ENCODE measurements at regions not wholly inside any gene's neighbourhood (a gene's known extent, or its start where the extent isn't known, plus 50 kb on each side); places are given as distances from the start of the nearest gene placed in this dataset.

DNA sequence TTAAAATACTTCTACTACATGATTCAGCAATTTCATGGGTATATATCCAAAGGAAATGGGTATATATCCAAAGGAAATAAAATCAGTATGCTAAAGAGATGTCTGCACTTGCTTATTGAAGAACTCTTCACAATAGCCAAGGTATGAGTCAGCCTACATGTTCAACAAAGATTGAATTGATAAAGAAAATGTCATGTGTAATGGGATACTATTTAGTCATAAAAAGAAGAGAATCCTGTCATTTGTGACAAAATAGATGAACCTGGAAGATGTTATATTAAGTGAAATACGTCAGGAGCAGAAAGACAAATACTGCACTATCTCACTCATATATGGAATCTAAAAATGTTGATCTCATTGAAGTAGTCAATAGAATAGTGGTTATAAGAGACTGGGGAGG is 944.5 kb upstream of the CTNND2 start:
- no peak overlapping the region for H3K27ac ChIP-seq (ENCODE audit: low read length)
- no peak for ATAC-seq (replicated peaks in 1 of 4)
- no peaks in the 10 kb centered on the region for H3K27me3 ChIP-seq (replicated peaks in 1 of 2; ENCODE audit: control insufficient read depth in 2 of 2, extremely low read depth in 1 of 2, insufficient read depth in 2 of 2, low read length in 1 of 2)
- no peaks in the 10 kb centered on the region for H3K27me3 Mint-ChIP-seq
- H3K9me3 ChIP-seq = no peaks in the 10 kb centered on the region
- no peaks in the 10 kb centered on the region for H3K36me3 ChIP-seq (ENCODE audit: control insufficient read depth in 2 of 2, extremely low read depth in 1 of 2, insufficient read depth in 1 of 2, low read length in 1 of 2)
- WGBS (ENCODE audit: insufficient coverage) = no CpG with 5 or more reads among the region's 1 CpG
- no peaks in the 10 kb centered on the region for H3K4me1 Mint-ChIP-seq
- peaks cover 13 to 17% (median 15%) of the 10 kb centered on the region in 3 donors for H3K9me3 Mint-ChIP-seq
- H3K4me1 ChIP-seq (ENCODE audit: control insufficient read depth in 1 of 2, extremely low read depth in 1 of 2, insufficient read depth in 2 of 2, low read length in 2 of 2) = peaks cover 0 to 2% of the 10 kb centered on the region in 2 experiments
- no peak overlapping the region for H3K4me3 Mint-ChIP-seq
- H3K4me3 ChIP-seq (ENCODE audit: control insufficient read depth in 1 of 2, extremely low read depth in 1 of 2, low read length in 1 of 2) = no peak overlapping the region
- ChIA-PET POLR2A (no interaction called here), CTCF (interaction anchor here in 1 of 2 donors (0.6 kb wide), 1 partner anchor 10 kb away, joined by 3 read pairs; no protein-coding TSS in a partner anchor)
- no peaks in the 10 kb centered on the region for H3K36me3 Mint-ChIP-seq
- DNase-seq = no peak
- H3K27ac Mint-ChIP-seq = no peak overlapping the region

- ATAC-seq (replicated peaks in 1 of 4) (no peak), DNase-seq (peak in 1 of 35 experiments; percentile 0)
- Histone ChIP-seq H3K27me3 (replicated peaks in 1 of 2; ENCODE audit: control insufficient read depth in 2 of 2, extremely low read depth in 1 of 2, insufficient read depth in 2 of 2, low read length in 1 of 2) (no peaks in the 10 kb centered on the region), H3K4me3 (ENCODE audit: control insufficient read depth in 1 of 2, extremely low read depth in 1 of 2, low read length in 1 of 2) (no peak overlapping the region), H3K36me3 (ENCODE audit: control insufficient read depth in 2 of 2, extremely low read depth in 1 of 2, insufficient read depth in 1 of 2, low read length in 1 of 2) (no peaks in the 10 kb centered on the region), H3K9me3 (no peaks in the 10 kb centered on the region), H3K27ac (ENCODE audit: low read length) (no peak overlapping the region), H3K4me1 (ENCODE audit: control insufficient read depth in 1 of 2, extremely low read depth in 1 of 2, insufficient read depth in 2 of 2, low read length in 2 of 2) (peaks cover 0 to 2% of the 10 kb centered on the region in 2 experiments)
- Mint-ChIP-seq H3K4me1 (no peaks in the 10 kb centered on the region), H3K36me3 (no peaks in the 10 kb centered on the region), H3K27ac (no peak overlapping the region), H3K9me3 (peaks cover 5 to 13% (median 11%) of the 10 kb centered on the region in 3 donors), H3K4me3 (no peak overlapping the region), H3K27me3 (no peaks in the 10 kb centered on the region)
- POLR2A ChIA-PET = no interaction called here
- WGBS (ENCODE audit: insufficient coverage) = 79% methylated on average over 5 of the region's 5 CpGs
- CTCF ChIA-PET = no interaction called here
Observed at GRCh38 chr5:12845549-12846159, 941.4 kb upstream of the CTNND2 start.

- H3K4me1 Mint-ChIP-seq = no peaks in the 10 kb centered on the region
- 80% methylated on average over 2 of the region's 4 CpGs for WGBS (ENCODE audit: insufficient coverage)
Observed at GRCh38 chr5:12840972-12841371, 936.7 kb upstream of the CTNND2 start.

GRCh38 chr5:12837592-12837991 is 933.3 kb upstream of the CTNND2 start:
- H3K27ac Mint-ChIP-seq = no peak overlapping the region
- 96% methylated on average over 4 of the region's 5 CpGs for WGBS (ENCODE audit: insufficient coverage)
- peaks cover 11 to 29% (median 28%) of the 10 kb centered on the region in 3 donors for H3K9me3 Mint-ChIP-seq
- H3K27ac ChIP-seq (ENCODE audit: low read length) = no peak overlapping the region
- no peaks in the 10 kb centered on the region for H3K36me3 ChIP-seq (ENCODE audit: control insufficient read depth in 2 of 2, extremely low read depth in 1 of 2, insufficient read depth in 1 of 2, low read length in 1 of 2)
- no peaks in the 10 kb centered on the region for H3K36me3 Mint-ChIP-seq
- ChIA-PET CTCF (no interaction called here), POLR2A (interaction anchor here (0.5 to 0.6 kb wide), 3 partner anchors 13 to 304 kb away, joined by 3 to 4 read pairs (median 3); no protein-coding TSS in a partner anchor)
- DNase-seq = no peak
- ATAC-seq (replicated peaks in 1 of 4) = no peak
- H3K4me1 Mint-ChIP-seq = no peaks in the 10 kb centered on the region
- no peaks in the 10 kb centered on the region for H3K27me3 ChIP-seq (replicated peaks in 1 of 2; ENCODE audit: control insufficient read depth in 2 of 2, extremely low read depth in 1 of 2, insufficient read depth in 2 of 2, low read length in 1 of 2)
- no peak overlapping the region for H3K4me3 Mint-ChIP-seq
- no peaks in the 10 kb centered on the region for H3K27me3 Mint-ChIP-seq
- no peaks in the 10 kb centered on the region for H3K9me3 ChIP-seq
- H3K4me3 ChIP-seq (ENCODE audit: control insufficient read depth in 1 of 2, extremely low read depth in 1 of 2, low read length in 1 of 2) = no peak overlapping the region
- no peaks in the 10 kb centered on the region for H3K4me1 ChIP-seq (ENCODE audit: control insufficient read depth in 1 of 2, extremely low read depth in 1 of 2, insufficient read depth in 2 of 2, low read length in 2 of 2)

More at GRCh38 chr5:12840972-12841371, 936.7 kb upstream of the CTNND2 start:
- Histone ChIP-seq H3K36me3 (ENCODE audit: control insufficient read depth in 2 of 2, extremely low read depth in 1 of 2, insufficient read depth in 1 of 2, low read length in 1 of 2) (no peaks in the 10 kb centered on the region), H3K27ac (ENCODE audit: low read length) (no peak overlapping the region), H3K27me3 (replicated peaks in 1 of 2; ENCODE audit: control insufficient read depth in 2 of 2, extremely low read depth in 1 of 2, insufficient read depth in 2 of 2, low read length in 1 of 2) (no peaks in the 10 kb centered on the region), H3K9me3 (no peaks in the 10 kb centered on the region), H3K4me1 (ENCODE audit: control insufficient read depth in 1 of 2, extremely low read depth in 1 of 2, insufficient read depth in 2 of 2, low read length in 2 of 2) (peaks cover 0 to 1% of the 10 kb centered on the region in 2 experiments), H3K4me3 (ENCODE audit: control insufficient read depth in 1 of 2, extremely low read depth in 1 of 2, low read length in 1 of 2) (no peak overlapping the region)
- ChIA-PET POLR2A (no interaction called here), CTCF (no interaction called here)
- H3K36me3 Mint-ChIP-seq = no peaks in the 10 kb centered on the region
- no peak for DNase-seq
- ATAC-seq (replicated peaks in 1 of 4) = no peak
- H3K9me3 Mint-ChIP-seq = peaks cover 9 to 18% (median 16%) of the 10 kb centered on the region in 3 donors
- H3K27me3 Mint-ChIP-seq = no peaks in the 10 kb centered on the region
- H3K27ac Mint-ChIP-seq = no peak overlapping the region
- no peak overlapping the region for H3K4me3 Mint-ChIP-seq

- H3K27me3 ChIP-seq (replicated peaks in 1 of 2; ENCODE audit: control insufficient read depth in 2 of 2, extremely low read depth in 1 of 2, insufficient read depth in 2 of 2, low read length in 1 of 2) = no peaks in the 10 kb centered on the region
- ATAC-seq (replicated peaks in 1 of 4) = no peak
- ChIA-PET POLR2A (interaction anchor here in 1 of 2 donors (0.5 kb wide), 1 partner anchor 33 kb away, joined by 3 read pairs; no protein-coding TSS in a partner anchor), CTCF (no interaction called here)
- Mint-ChIP-seq H3K36me3 (no peaks in the 10 kb centered on the region), H3K4me3 (no peak overlapping the region), H3K9me3 (peaks cover 15 to 50% (median 41%) of the 10 kb centered on the region in 3 donors), H3K27me3 (no peaks in the 10 kb centered on the region), H3K27ac (no peak overlapping the region), H3K4me1 (no peaks in the 10 kb centered on the region)
- no CpG with 5 or more reads among the region's 2 CpGs for WGBS (ENCODE audit: insufficient coverage)
- DNase-seq = no peak
- no peaks in the 10 kb centered on the region for H3K4me1 ChIP-seq (ENCODE audit: control insufficient read depth in 1 of 2, extremely low read depth in 1 of 2, insufficient read depth in 2 of 2, low read length in 2 of 2)
- H3K9me3 ChIP-seq = peaks cover 3% of the 10 kb centered on the region
- H3K36me3 ChIP-seq (ENCODE audit: control insufficient read depth in 2 of 2, extremely low read depth in 1 of 2, insufficient read depth in 1 of 2, low read length in 1 of 2) = no peaks in the 10 kb centered on the region
- H3K4me3 ChIP-seq (ENCODE audit: control insufficient read depth in 1 of 2, extremely low read depth in 1 of 2, low read length in 1 of 2) = no peak overlapping the region
- no peak overlapping the region for H3K27ac ChIP-seq (ENCODE audit: low read length)
Observed at GRCh38 chr5:12825163-12825562, 920.9 kb upstream of the CTNND2 start.

- no peaks in the 10 kb centered on the region for H3K27me3 ChIP-seq (replicated peaks in 1 of 2; ENCODE audit: control insufficient read depth in 2 of 2, extremely low read depth in 1 of 2, insufficient read depth in 2 of 2, low read length in 1 of 2)
- WGBS (ENCODE audit: insufficient coverage) = 89% methylated on average over 19 of the region's 19 CpGs
- H3K27me3 Mint-ChIP-seq = no peaks in the 10 kb centered on the region
- ChIA-PET CTCF (interaction anchor here in 1 of 2 donors (0.6 kb wide), 1 partner anchor 450 kb away, joined by 3 read pairs; no protein-coding TSS in a partner anchor), POLR2A (no interaction called here)
- no peak overlapping the region for H3K27ac Mint-ChIP-seq
- no peaks in the 10 kb centered on the region for H3K36me3 Mint-ChIP-seq
- H3K36me3 ChIP-seq (ENCODE audit: control insufficient read depth in 2 of 2, extremely low read depth in 1 of 2, insufficient read depth in 1 of 2, low read length in 1 of 2) = no peaks in the 10 kb centered on the region
- no peaks in the 10 kb centered on the region for H3K9me3 ChIP-seq
- ATAC-seq (replicated peaks in 1 of 4) (no peak), DNase-seq (no peak)
- no peak overlapping the region for H3K4me3 ChIP-seq (ENCODE audit: control insufficient read depth in 1 of 2, extremely low read depth in 1 of 2, low read length in 1 of 2)
- H3K9me3 Mint-ChIP-seq = peaks cover 7 to 10% (median 7%) of the 10 kb centered on the region in 3 donors
- no peaks in the 10 kb centered on the region for H3K4me1 Mint-ChIP-seq
- H3K27ac ChIP-seq (ENCODE audit: low read length) = no peak overlapping the region
- no peak overlapping the region for H3K4me3 Mint-ChIP-seq
- no peaks in the 10 kb centered on the region for H3K4me1 ChIP-seq (ENCODE audit: control insufficient read depth in 1 of 2, extremely low read depth in 1 of 2, insufficient read depth in 2 of 2, low read length in 2 of 2)
Observed at GRCh38 chr5:12805165-12805698, 901.0 kb upstream of the CTNND2 start.
